HG03439 (cell line): ENCODE measurements at regions not wholly inside any gene's neighbourhood (a gene's known extent, or its start where the extent isn't known, plus 50 kb on each side); places are given as distances from the start of the nearest gene placed in this dataset.

Experiments used
- ATAC-seq: cut with Tn5 transposase; IDR thresholded peaks from one replicate; pipeline ENCODE4 v1.9.1; 2021; ENCODE audit warnings: mild to moderate bottlenecking, moderate library complexity; ENCODE audit not compliant: unreplicated experiment

DNA sequence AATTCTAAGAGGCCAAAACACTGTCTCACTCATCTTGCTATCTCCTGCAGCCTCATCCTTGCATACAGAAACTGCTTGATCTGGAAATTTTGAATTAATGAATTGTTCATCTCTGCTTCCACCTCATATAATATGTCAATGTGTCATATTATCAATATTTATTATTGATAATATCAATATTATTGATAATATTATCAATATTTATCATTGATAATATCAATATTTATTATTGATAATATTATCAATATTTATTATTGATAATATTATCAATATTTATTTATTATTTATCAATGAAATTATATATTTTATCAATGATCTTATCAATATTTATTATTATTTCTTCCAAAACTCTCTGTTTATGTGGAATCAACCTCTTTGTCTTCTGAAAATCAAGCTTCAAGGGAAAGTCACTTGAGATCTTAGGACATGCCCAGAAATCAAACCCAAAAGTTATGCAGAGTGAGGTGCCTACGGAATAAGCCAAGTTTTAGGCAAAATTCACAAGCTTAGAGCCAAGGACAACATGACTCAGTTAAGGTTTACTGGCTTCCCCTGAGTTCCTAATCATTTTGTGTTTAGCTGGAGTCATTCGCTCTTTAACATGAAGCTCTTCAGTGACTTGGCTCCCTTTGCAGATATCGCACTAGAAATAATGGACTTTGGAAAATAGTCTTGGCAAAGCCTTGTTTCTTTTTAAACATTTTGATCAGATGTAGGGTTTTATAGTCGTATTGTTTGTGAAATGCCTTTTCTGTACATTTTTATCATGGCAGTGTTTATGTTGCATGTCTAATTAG is 297.1 kb upstream of the RARB start:
- no peak for ATAC-seq

DNA sequence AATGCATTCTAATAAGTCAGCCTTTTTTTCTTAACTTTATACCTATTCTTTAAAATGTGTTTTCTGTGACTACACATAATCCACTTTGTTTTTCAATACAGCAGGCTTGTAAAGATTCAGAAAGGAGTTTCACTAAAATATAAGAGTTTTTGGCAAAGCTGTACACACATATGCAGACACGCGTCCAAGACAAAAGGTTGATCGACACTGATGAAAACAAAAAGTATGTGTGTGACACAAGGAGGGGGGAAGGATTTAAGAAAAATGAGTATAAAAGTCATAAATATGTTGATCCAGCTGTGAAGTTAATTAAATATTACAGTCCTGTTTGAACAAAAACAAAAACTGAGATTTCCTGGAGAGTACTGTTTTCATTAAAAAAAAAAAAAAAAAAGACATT is 294.5 kb upstream of the RARB start:
- no peak for ATAC-seq

DNA sequence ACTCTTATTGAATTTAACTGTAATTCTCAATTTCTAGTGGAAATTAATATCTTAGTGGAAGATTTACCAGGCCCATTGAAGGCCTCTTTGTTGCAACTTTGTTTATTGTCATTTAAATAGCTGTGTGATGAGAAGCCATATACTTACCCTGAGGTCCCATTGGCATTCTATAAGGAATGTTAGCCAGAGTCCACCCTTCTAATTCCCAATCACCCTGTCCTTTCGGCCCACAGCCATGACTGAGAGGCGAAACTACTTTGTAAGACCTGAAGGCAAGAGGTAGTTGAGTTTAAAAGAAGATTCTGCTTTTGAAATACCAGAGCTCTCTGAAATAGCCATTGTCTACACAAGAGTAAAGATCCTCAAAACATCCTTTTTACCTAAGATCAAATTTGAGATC is 290.5 kb upstream of the RARB start:
- ATAC-seq = no peak

DNA sequence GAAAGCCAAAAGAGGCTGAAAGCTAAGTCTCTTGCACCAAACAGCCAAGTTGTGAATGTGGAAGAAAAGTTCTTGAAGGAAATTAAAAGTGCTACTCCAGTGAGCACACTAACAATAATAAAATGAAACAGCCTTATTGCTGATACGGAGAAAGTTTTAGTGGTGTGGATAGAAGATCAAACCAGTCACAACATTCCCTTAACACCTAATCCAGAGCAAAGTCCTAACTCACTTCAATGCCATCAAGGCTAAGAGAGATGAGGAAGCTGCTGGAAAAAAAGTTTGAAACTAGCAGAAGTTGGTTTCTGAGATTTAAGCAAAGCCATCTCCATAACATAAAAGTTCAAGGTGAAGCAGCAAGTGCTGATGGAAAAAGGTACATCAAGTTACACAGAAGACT is 288.8 kb upstream of the RARB start:
- no peak for ATAC-seq

DNA sequence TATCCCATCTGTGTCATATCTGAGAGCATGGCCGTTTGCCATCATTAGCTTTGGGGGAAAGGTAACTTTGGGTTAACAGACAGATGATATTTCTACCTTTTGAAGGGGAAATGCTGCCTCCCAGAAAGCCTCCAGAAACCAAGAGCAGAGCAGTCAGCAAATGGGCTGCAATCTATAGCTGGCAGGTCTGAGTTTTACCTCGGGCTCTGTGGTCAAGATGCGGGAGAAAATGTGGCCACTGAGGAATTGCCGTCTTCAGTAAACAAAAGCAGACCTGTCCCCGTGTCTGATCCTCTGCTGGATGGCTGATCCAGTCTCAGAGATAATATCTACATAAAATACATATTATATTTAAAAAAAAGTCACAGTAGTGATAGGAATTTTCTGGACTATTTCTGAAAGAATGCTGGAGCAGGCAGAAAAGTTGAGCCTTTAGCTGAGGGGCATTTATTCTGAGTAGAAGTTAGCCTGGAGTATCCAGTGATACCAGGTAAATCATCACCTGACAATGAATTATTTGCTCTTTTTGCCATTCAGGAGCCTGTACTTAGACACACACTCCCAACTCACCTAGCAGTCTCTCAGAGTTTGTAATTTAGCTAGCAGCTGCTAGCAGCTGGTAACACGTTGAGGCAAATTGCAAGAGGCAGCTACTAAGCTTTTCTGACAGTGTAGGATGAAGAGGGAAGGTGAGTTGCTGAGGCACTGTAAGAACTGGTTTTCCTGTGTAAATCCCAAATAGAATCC is 285.3 kb upstream of the RARB start:
- ATAC-seq = no peak

DNA sequence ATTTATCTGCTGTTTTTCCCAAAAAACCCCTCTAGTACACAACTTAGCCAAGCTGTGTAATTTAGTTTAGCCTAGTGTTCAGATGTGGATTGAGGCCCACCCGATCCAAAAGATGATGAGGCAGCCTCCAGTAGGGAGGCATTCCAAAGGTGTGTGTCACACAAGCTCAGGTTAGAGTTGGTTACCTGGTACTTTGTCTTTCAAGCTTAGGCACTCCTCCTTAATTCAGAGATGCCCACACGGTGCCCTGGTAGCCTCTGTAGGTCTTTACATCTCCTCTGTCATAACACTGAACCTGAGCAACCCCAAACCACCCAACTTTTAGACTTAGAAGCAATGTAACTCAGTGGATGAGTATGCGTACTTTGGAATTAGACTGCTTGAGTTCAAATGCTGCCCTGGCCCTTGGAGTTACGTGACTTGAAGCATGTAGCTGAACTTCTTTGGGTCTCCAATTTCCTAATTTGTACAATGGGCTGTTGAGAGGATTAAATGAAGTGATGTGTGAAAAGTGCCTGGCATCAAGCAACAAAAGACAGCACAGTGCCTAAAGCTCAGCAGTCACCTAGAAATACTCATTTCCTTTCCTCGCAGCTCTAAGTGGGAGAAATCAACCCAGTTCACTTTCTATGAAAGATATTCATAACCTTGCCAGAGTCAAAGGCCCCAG is 284.6 kb upstream of the RARB start:
- no peak for ATAC-seq

DNA sequence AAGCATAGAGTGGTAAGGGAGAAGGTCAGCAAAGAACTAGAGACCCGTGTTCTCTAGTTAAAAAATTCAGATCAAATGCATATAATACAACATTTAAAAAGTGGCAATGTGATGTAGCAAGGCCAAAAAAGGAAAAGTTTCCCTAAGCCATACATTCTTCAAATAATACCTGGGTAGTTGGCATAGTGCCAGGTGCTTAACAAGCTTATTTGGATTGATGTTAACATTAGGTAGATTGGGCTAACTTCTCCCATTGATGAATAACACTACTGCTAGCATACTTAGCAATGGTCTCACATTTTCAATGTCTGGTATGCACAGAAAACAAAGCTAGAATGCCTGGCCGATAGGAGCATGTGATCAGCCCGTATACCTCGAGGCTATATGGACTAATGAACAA is 283.6 kb upstream of the RARB start:
- no peak for ATAC-seq

DNA sequence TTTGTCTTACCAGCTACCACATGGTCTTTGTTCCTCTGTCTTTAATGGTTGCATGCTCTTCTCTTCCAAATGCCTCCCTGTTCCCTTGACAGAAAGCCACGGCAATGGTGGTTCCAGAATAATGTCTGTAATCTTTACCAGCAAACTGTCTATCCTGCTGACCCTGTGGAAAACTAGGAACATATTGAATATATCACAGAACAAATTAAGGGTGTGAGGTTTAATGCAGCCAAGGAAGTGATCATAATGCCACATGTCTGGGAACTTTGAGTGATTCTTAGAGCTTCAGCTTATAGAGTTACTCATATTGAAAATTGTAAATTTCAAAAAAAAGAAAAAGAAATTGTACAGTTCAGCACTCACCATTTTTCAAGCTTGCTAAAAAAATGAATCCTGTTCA is 282.9 kb upstream of the RARB start:
- no peak for ATAC-seq

DNA sequence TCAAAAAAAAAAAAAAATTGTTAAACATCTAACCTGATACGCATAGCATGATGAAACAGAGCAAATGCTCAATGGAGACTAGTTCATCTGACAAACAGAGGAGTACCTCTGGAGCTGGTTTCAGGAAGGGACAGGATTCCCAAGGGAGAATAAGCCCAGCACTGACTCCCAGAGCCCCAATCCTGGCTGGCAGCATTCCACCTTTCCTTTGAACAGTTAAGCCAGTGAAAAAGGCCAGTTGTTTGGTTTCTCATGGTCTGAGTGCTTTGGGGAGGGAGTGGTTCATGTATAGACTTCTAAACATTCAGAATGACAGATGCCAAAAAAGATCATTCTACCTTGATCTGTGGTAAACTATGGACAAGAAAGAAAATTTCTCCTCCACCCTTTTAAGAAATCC is 277.9 kb upstream of the RARB start:
- no peak for ATAC-seq

DNA sequence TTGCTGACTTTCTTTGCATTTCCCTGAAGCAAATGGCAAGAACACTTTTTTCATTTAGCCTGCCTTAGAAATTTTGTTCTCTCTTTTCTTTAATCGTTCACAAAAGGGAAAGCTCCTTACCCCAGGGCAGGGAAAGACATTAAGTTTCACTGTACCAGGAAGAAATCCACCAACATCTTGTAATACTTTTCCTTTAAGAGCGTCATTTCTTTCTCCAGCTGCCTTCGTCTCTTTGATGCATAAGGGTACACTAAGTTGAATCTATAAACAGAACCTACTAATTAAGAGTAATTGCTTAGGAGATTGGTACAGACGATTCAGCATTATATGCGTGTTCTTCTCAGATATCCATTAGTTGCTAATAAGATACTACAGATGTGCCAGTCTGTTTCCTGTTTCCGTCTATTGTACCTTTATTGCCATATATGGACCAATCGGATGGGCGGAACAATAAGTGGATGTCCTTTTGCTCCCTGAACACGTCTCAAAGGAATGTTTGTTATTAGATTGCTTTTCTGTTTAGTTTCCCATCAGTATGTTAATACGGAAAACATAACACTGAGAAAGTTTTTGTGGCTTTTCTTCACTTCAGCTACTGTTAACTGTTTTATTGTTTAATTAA is 276.7 kb upstream of the RARB start:
- no peak for ATAC-seq

DNA sequence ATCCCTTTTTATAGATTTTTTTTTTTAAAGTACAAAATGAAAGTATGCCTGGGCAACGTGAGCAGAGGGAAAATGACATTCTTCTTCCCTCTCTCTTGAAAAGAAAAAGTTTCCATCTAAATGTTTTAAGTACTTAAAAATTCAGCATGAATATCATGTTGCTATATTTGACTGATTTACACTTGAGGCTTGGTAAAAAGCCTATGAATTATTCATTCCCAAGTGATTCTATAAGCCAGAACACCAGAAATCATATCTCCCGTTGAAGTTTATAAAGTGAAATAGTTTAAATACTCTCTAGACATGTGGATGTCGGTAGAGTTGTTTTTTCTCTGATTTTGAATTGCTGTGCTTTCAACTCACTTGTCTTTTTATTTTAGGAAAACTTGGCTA is 276.2 kb upstream of the RARB start:
- ATAC-seq = no peak

DNA sequence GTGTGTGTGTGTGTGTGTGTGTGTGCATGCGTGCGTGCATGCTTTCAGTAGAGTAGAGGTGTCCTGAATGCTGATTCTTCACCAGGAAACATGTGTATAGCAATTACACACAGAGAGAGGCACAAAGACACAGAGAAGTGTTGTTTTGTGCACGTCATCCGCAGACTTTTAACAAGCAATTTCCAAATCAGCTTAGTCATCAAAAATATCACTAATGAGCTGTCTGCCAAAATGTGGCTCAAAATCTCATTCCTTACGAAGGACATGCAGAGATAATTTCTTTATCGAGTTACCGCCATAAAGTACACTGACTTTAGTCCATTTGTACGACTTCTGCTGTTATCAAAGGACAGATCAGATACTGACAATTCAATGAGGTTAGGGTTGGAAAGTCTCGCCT is 274.9 kb upstream of the RARB start:
- no peak for ATAC-seq

DNA sequence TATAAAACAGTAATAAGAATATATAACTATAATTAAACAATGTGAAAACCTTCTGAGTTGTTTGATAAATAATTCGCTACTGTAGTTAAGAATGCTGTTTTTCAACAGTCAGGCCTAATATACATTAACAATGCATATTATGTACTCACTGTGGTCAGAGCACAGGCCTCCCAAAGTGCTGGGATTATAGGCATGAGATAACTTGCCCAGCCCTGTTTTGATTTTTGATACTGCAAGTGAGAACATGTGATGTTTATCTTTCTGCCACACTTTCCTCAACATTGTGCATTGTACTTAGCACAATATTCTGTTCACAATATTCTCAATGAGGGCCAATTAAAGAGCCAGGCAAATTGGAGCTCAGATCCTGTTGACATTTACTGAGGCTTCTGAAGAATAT is 274.5 kb upstream of the RARB start:
- no peak for ATAC-seq

DNA sequence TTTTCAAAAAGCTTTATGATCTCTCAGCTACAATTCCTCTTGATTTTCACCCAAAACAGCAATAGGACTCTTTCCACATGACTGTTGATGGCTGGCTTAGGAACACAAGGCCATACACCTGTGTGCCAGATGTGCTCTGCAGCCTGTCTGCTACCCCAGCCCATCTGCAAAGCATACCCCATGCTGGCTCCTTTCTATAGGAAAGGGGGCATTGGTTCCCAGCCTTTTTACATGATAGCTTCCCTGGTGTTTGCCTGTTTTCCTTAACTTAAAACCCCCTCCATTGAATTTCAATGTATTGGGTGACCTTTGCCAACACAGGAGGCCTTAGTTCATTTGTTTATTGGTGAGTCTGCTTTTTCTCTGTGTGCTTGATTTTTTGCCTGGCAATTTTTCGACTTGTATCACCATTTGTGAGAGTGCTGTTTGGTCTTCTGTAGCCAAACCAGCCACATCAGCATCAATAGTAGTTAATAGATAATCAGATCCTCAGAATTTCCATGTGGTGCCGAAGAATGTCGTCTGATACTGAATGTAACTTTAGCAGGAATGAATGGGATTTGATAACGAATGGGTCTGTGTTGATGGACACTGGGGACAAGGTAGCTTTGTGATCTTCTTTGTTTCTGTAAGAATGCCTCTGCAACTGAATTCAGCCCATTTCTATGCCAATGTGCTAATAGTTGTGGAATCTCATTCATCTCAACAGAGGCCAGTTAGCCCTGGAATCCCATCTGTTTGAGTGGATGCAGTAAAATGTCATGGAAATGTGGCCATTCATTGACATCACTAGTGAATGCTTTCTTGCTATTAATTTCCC is 272.2 kb upstream of the RARB start:
- no peak for ATAC-seq

DNA sequence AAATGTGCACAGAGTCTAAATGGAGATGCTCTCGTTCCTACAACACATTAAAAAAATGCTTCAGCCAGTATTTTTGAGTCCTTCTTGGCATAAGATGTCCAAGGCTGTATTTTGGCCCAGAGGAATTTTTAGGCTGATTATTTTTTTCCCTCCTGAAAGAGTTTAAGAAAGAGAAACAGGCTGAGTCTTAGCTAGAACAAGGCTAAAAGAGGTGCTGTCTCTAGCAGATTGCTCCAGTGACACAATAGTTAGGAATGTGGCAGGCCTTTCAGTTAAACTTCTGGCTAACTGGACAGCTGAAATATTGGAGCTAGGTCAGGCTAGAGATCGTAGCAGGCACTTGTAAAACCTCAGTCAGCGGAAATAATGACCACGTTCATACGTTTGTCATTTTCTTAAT is 271.4 kb upstream of the RARB start:
- ATAC-seq = no peak

DNA sequence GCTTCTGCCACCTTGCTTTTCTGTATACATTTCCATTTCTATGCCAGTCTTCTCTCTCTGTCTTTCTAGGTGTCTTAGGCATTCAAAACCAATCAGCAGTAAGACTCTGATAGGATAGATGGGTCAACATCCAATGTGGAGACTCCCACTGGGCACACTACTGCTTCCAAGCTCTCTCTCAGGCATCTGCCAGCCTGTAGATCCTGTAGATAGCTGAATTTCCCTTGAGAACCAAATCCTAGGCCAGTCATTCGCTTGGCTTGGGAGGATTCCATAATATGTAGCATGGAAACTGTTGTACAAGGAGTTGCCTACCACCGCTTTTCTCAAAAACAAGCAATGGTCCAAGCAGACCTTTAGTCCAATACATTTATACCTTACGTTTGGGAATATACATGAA is 262.8 kb upstream of the RARB start:
- ATAC-seq = no peak

DNA sequence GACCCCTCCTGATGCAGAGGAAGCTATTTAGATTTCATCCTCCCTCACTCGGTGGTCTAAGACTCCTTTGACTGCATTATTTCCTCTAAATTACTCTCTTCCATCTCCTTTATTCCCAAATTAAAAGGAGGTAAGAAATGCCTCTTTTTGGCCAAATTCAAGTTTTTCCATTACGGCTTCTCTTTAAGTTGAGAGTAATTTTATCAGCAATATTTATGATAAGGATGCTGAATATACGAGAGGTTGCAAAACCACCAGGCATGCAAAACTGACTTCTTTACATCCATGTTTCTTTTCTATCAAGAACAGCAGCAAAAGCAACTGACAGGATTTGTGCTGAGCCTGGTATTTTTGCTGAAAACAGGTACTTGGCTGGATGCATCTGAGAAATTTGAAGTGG is 262.0 kb upstream of the RARB start:
- ATAC-seq = no peak

DNA sequence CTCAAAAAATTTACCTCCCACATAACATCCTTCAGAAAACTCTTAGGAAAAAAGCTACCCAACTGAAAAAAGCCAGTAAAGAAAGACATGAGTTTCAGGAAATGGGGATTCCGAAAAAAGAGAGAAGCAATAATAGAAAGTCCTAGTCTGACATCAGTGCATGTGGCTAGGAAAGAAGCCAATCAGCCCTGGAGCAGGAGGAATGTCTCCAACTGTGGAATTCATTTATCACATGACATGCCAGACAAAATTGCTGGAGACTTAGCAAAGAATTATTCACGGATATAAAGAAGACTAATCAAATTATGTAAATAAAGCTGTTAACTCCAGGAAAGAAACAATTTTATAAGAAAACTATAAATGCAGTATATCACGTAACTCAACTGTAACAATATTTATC is 258.9 kb upstream of the RARB start:
- no peak for ATAC-seq

DNA sequence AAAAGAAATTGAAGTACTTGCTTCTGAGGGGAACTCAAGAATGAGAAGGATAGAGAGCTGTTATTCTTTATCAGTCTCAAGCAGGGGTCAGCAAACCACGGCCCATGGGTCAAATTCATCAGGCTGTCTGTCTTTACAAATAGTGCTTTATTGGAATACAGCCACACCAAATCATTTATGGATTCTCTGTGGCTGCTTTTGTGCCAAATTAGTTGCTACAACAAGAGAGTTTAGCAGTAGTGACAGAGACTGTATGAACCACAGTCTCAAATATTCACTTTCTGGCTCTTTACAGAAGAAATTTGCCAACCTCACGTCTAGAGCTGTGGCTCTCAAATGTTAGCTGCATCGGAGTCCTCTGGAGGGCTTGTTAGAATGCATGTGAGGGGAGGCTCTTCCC is 258.0 kb upstream of the RARB start:
- no peak for ATAC-seq

DNA sequence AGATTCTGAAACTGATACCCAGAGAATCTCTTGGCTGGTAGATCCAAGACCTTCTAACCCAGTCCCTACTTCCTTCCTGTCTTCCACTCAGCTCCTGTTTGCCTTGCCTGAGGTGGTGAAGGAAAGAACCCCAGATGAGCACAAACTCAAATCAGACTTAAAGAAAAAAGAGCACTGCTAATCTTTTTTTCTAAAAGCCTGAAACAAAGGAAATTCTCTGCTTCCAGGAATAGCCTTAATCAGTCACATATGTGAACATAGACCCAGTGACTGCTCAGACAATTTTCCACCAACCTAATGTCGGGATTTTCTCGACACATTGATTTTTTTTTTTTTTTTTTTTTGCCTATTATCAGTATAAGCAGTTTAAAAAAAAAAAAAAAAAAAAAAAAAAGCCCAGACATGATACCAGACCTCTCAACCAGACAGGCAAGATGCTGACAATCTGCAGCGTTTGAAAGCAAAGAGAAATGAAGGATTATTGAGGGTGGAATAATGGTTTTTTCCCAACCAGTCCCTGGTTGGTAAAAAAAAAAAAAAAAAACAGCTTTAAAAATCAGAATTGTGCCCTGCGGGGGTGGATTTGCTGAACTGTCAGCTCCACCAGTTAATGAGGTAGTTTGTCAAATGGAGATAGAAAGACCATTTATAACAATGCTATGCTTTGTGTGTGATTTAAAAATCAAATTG is 256.8 kb upstream of the RARB start:
- no peak for ATAC-seq
